ENCODE measurements at regions not wholly inside any gene's neighbourhood (a gene's known extent, or its start where the extent isn't known, plus 50 kb on each side); places are given as distances from the start of the nearest gene placed in this dataset.
"Not testable (repeated sequence)": the region's sequence is repeated elsewhere in the genome, so short reads cannot be mapped to it uniquely, and the experiment has no call there.

- WGBS (ENCODE audit: insufficient coverage, low lambda C conversion rate): 88% methylated on average over 1 of the region's 3 CpGs
Measured at GRCh38 chr13:87198371-87198770, 472.8 kb upstream of the SLITRK5 start.

GRCh38 chr13:87206708-87207107 is 464.5 kb upstream of the SLITRK5 start:
- 100% methylated on average over 2 of the region's 6 CpGs for WGBS (ENCODE audit: insufficient coverage, low lambda C conversion rate)
- Histone ChIP-seq H3K9me3 (ENCODE audit: control insufficient read depth, low read depth, low read length) (no peaks in the 10 kb centered on the region), H3K27me3 (ENCODE audit: control insufficient read depth, insufficient read depth, low read length) (no peaks in the 10 kb centered on the region), H3K27ac (ENCODE audit: low read length) (no peak overlapping the region), H3K4me1 (ENCODE audit: control insufficient read depth, insufficient read depth, low read length) (no peaks in the 10 kb centered on the region), H3K36me3 (ENCODE audit: control insufficient read depth, insufficient read depth, low read length) (no peaks in the 10 kb centered on the region), H3K4me3 (ENCODE audit: low read length) (no peak overlapping the region)
- DNase-seq: no peak

More at GRCh38 chr13:87198371-87198770, 472.8 kb upstream of the SLITRK5 start:
- H3K9me3 ChIP-seq (ENCODE audit: control insufficient read depth, low read depth, low read length): no peaks in the 10 kb centered on the region
- no peaks in the 10 kb centered on the region for H3K27me3 ChIP-seq (ENCODE audit: control insufficient read depth, insufficient read depth, low read length)
- H3K4me1 ChIP-seq (ENCODE audit: control insufficient read depth, insufficient read depth, low read length): no peaks in the 10 kb centered on the region
- no peak for DNase-seq
- H3K36me3 ChIP-seq (ENCODE audit: control insufficient read depth, insufficient read depth, low read length): no peaks in the 10 kb centered on the region
- H3K4me3 ChIP-seq (ENCODE audit: low read length): no peak overlapping the region
- H3K27ac ChIP-seq (ENCODE audit: low read length): no peak overlapping the region

- no peaks in the 10 kb centered on the region for H3K36me3 ChIP-seq (ENCODE audit: control insufficient read depth, insufficient read depth, low read length)
- no peaks in the 10 kb centered on the region for H3K9me3 ChIP-seq (ENCODE audit: control insufficient read depth, low read depth, low read length)
- DNase-seq: no peak
- 100% methylated on average over 1 of the region's 4 CpGs for WGBS (ENCODE audit: insufficient coverage, low lambda C conversion rate)
- H3K27me3 ChIP-seq (ENCODE audit: control insufficient read depth, insufficient read depth, low read length): no peaks in the 10 kb centered on the region
- H3K4me3 ChIP-seq (ENCODE audit: low read length): no peak overlapping the region
- H3K27ac ChIP-seq (ENCODE audit: low read length): no peak overlapping the region
- H3K4me1 ChIP-seq (ENCODE audit: control insufficient read depth, insufficient read depth, low read length): no peaks in the 10 kb centered on the region
Measured at GRCh38 chr13:87207280-87208003, 463.7 kb upstream of the SLITRK5 start.

DNA sequence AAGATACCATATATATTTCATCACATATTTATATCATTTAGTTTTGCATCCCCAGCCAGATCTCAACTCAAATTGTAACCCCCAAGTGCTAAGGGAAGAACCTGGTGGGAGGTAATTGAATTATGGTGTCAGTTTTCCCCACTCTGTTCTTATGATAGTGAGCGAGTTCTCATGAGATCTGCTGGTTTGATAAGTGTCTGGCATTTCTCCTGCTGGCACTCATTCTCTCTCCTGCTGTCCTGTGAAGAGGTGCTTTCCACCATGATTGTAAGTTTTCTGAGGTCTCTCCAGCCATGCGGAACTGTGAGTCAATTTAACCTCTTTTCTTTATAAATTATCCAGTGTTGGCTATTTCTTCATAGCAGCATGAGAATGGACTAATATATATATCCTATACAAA is 462.5 kb upstream of the SLITRK5 start:
- Histone ChIP-seq H3K9me3 (ENCODE audit: control insufficient read depth, low read depth, low read length) (no peaks in the 10 kb centered on the region), H3K27me3 (ENCODE audit: control insufficient read depth, insufficient read depth, low read length) (no peaks in the 10 kb centered on the region), H3K27ac (ENCODE audit: low read length) (no peak overlapping the region), H3K36me3 (ENCODE audit: control insufficient read depth, insufficient read depth, low read length) (no peaks in the 10 kb centered on the region), H3K4me1 (ENCODE audit: control insufficient read depth, insufficient read depth, low read length) (no peaks in the 10 kb centered on the region), H3K4me3 (ENCODE audit: low read length) (no peak overlapping the region)
- WGBS (ENCODE audit: insufficient coverage, low lambda C conversion rate): no CpG with 5 or more reads among the region's 2 CpGs
- no peak for DNase-seq

DNA sequence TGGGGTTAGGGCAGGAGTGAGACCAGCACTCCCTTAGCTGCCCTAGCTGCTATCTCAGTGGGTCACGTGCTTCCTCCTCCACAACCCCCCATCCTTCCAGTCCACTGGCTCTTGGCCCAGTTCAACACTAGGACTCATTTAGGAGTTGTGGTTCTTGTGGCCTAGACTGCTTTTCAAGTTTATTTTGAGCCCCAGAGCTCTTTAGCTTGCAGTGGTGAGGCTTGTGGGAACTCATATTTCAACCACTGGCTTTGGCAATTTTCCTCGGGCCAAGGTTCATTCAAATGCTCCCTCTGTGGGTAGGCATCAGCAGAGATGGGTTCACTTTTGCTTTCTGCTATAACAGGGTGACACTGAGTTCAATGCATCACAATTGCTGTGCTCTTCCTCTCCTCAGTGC is 436.2 kb upstream of the SLITRK5 start:
- Histone ChIP-seq H3K27me3 (ENCODE audit: control insufficient read depth, insufficient read depth, low read length) (no peaks in the 10 kb centered on the region), H3K4me3 (ENCODE audit: low read length) (no peak overlapping the region), H3K36me3 (ENCODE audit: control insufficient read depth, insufficient read depth, low read length) (no peaks in the 10 kb centered on the region), H3K4me1 (ENCODE audit: control insufficient read depth, insufficient read depth, low read length) (no peaks in the 10 kb centered on the region), H3K9me3 (ENCODE audit: control insufficient read depth, low read depth, low read length) (no peaks in the 10 kb centered on the region), H3K27ac (ENCODE audit: low read length) (no peak overlapping the region)
- no CpG with 5 or more reads among the region's 2 CpGs for WGBS (ENCODE audit: insufficient coverage, low lambda C conversion rate)
- no peak for DNase-seq

DNA sequence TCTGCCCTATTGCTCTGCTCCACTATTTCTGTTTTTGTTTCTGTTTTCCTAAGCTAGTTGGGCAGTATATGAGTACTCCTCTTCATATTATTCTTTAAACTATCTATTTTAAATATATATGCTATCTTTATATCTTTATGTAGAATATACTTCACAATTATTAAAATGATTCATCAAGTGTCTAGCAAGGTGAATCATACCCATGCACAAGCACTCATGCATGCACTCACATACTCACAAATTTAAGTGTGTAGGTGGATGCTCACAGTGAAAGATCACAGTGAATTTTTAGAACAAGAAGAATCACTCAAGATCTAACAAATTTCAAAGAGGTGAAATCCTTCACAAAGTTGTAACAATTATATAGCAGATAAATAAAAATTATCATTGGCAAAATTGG is 435.6 kb upstream of the SLITRK5 start:
- no peak overlapping the region for H3K4me3 ChIP-seq (ENCODE audit: low read length)
- H3K4me1 ChIP-seq (ENCODE audit: control insufficient read depth, insufficient read depth, low read length): no peaks in the 10 kb centered on the region
- DNase-seq: no peak
- H3K9me3 ChIP-seq (ENCODE audit: control insufficient read depth, low read depth, low read length): no peaks in the 10 kb centered on the region
- no peak overlapping the region for H3K27ac ChIP-seq (ENCODE audit: low read length)
- no peaks in the 10 kb centered on the region for H3K36me3 ChIP-seq (ENCODE audit: control insufficient read depth, insufficient read depth, low read length)
- H3K27me3 ChIP-seq (ENCODE audit: control insufficient read depth, insufficient read depth, low read length): no peaks in the 10 kb centered on the region

GRCh38 chr13:87244256-87244890 is 426.8 kb upstream of the SLITRK5 start:
- Histone ChIP-seq H3K36me3 (ENCODE audit: control insufficient read depth, insufficient read depth, low read length) (no peaks in the 10 kb centered on the region), H3K27ac (ENCODE audit: low read length) (no peak overlapping the region), H3K4me1 (ENCODE audit: control insufficient read depth, insufficient read depth, low read length) (no peaks in the 10 kb centered on the region), H3K9me3 (ENCODE audit: control insufficient read depth, low read depth, low read length) (no peaks in the 10 kb centered on the region), H3K4me3 (ENCODE audit: low read length) (no peak overlapping the region), H3K27me3 (ENCODE audit: control insufficient read depth, insufficient read depth, low read length) (no peaks in the 10 kb centered on the region)
- no peak for DNase-seq
- WGBS (ENCODE audit: insufficient coverage, low lambda C conversion rate): no CpG with 5 or more reads among the region's 3 CpGs

DNA sequence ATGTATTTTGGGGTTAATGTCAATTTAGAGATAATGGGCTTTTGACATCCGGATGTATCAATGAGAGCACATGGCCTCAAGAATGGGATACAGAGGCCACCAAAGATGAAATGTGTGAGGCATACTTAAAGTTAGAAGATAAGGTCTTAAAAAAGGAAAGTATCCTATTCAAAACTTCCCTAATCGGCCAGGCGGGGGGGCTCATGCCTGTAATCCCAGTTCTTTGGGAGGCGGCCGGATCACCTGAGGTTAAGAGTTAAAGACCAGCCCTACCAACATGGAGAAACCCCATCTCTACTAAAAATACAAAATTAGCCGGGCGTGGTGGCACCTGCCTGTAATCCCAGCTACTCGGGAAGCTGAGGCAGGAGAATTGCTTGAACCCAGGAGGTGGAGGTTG is 421.3 kb upstream of the SLITRK5 start:
- WGBS (ENCODE audit: insufficient coverage, low lambda C conversion rate): no CpG with 5 or more reads among the region's 8 CpGs
- DNase-seq: not testable (repeated sequence)

GRCh38 chr13:87255394-87255793 is 415.8 kb upstream of the SLITRK5 start:
- H3K27me3 ChIP-seq (ENCODE audit: control insufficient read depth, insufficient read depth, low read length): no peaks in the 10 kb centered on the region
- no peak overlapping the region for H3K4me3 ChIP-seq (ENCODE audit: low read length)
- no peaks in the 10 kb centered on the region for H3K9me3 ChIP-seq (ENCODE audit: control insufficient read depth, low read depth, low read length)
- H3K36me3 ChIP-seq (ENCODE audit: control insufficient read depth, insufficient read depth, low read length): no peaks in the 10 kb centered on the region
- H3K27ac ChIP-seq (ENCODE audit: low read length): no peak overlapping the region
- no peak for DNase-seq
- no peaks in the 10 kb centered on the region for H3K4me1 ChIP-seq (ENCODE audit: control insufficient read depth, insufficient read depth, low read length)
- 86% methylated on average over 2 of the region's 5 CpGs for WGBS (ENCODE audit: insufficient coverage, low lambda C conversion rate)

More for the DNA sequence above, 421.3 kb upstream of the SLITRK5 start:
- not testable (repeated sequence) for H3K4me1 ChIP-seq (ENCODE audit: control insufficient read depth, insufficient read depth, low read length); H3K9me3 ChIP-seq (ENCODE audit: control insufficient read depth, low read depth, low read length); H3K36me3 ChIP-seq (ENCODE audit: control insufficient read depth, insufficient read depth, low read length); H3K4me3 ChIP-seq (ENCODE audit: low read length); H3K27ac ChIP-seq (ENCODE audit: low read length); H3K27me3 ChIP-seq (ENCODE audit: control insufficient read depth, insufficient read depth, low read length)

DNA sequence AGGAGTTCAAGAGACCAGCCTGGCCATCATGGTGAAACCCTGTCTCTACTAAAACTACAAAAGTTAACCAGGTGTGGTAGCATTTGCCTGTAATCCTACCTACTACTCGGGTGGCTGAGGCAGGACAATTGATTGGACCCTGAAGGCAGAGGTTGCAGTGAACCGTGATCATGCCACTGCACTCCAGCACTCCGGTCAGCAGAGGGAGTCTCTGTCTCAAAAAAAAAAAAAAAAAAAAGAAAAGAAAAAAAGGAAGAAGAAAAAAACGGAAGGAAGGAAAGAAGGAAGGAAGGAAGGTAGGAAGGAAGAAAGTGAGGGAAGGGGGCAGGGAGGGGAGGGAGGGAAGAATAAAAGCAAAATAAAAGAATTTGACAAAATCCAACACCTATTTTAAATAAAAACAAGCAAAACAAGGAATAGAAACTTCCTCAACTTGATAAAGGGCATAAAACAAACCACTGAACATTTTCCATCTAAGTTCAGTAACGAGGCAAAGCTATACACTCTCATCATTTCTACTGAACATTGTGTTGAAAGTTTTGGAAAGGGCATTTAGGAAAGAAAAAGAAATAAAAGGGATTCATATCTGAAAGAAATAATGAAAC is 411.6 kb upstream of the SLITRK5 start:
- no peaks in the 10 kb centered on the region for H3K36me3 ChIP-seq (ENCODE audit: control insufficient read depth, insufficient read depth, low read length)
- WGBS (ENCODE audit: insufficient coverage, low lambda C conversion rate): 13% methylated on average over 3 of the region's 5 CpGs
- no peaks in the 10 kb centered on the region for H3K27me3 ChIP-seq (ENCODE audit: control insufficient read depth, insufficient read depth, low read length)
- no peak overlapping the region for H3K27ac ChIP-seq (ENCODE audit: low read length)
- H3K4me1 ChIP-seq (ENCODE audit: control insufficient read depth, insufficient read depth, low read length): no peaks in the 10 kb centered on the region
- H3K9me3 ChIP-seq (ENCODE audit: control insufficient read depth, low read depth, low read length): no peaks in the 10 kb centered on the region
- no peak overlapping the region for H3K4me3 ChIP-seq (ENCODE audit: low read length)
- no peak for DNase-seq
